ENCODE measurements at regions not wholly inside any gene's neighbourhood (a gene's known extent, or its start where the extent isn't known, plus 50 kb on each side); places are given as distances from the start of the nearest gene placed in this dataset.

GRCh38 chr7:25850216-25850615, 301.8 kb upstream of the NFE2L3 start:
- Histone ChIP-seq H3K4me3 (ENCODE audit: low read depth, low read length) (no peak overlapping the region), H3K4me2 (ENCODE audit: low read length) (no peak overlapping the region), H3K79me2 (no peaks in the 10 kb centered on the region), H3K4me1 (peaks cover 30% of the 10 kb centered on the region), H2AFZ (no peak overlapping the region), H3K9me3 (ENCODE audit: control insufficient read depth, low read length) (no peaks in the 10 kb centered on the region), H3K9ac (no peak overlapping the region), H3K27ac (peak overlapping the region; percentile 81), H3K27me3 (ENCODE audit: control insufficient read depth, insufficient read depth, low read length) (peaks cover 4% of the 10 kb centered on the region), H3K36me3 (ENCODE audit: control insufficient read depth, insufficient read depth, low read length) (no peaks in the 10 kb centered on the region)
- TF ChIP-seq CTCF (IDR thresholded peaks at IDR 0.05), result no peak

GRCh38 chr7:25850735-25851134, 301.3 kb upstream of the NFE2L3 start:
- H3K27me3 ChIP-seq (ENCODE audit: control insufficient read depth, insufficient read depth, low read length), result peaks cover 4% of the 10 kb centered on the region

GRCh38 chr7:25851332-25852210, 300.4 kb upstream of the NFE2L3 start:
- Histone ChIP-seq H3K36me3 (ENCODE audit: control insufficient read depth, insufficient read depth, low read length) (no peaks in the 10 kb centered on the region), H3K79me2 (no peaks in the 10 kb centered on the region), H3K4me3 (ENCODE audit: low read depth, low read length) (peak overlapping the region; percentile 23), H3K27ac (no peak overlapping the region), H3K4me1 (peaks cover 18% of the 10 kb centered on the region), H3K9me3 (ENCODE audit: control insufficient read depth, low read length) (no peaks in the 10 kb centered on the region), H2AFZ (peak overlapping the region; percentile 35), H3K27me3 (ENCODE audit: control insufficient read depth, insufficient read depth, low read length) (peaks cover 11% of the 10 kb centered on the region), H3K9ac (no peak overlapping the region), H3K4me2 (ENCODE audit: low read length) (peak overlapping the region; percentile 14)
- TF ChIP-seq CTCF (IDR thresholded peaks at IDR 0.05), result peak; percentile 97

More at GRCh38 chr7:25850735-25851134, 301.3 kb upstream of the NFE2L3 start:
- TF ChIP-seq CTCF (IDR thresholded peaks at IDR 0.05), result no peak
- Histone ChIP-seq H3K27ac (no peak overlapping the region), H3K79me2 (no peaks in the 10 kb centered on the region), H3K4me3 (ENCODE audit: low read depth, low read length) (no peak overlapping the region), H3K4me2 (ENCODE audit: low read length) (no peak overlapping the region), H3K4me1 (peaks cover 24% of the 10 kb centered on the region), H3K9ac (no peak overlapping the region), H3K9me3 (ENCODE audit: control insufficient read depth, low read length) (no peaks in the 10 kb centered on the region), H2AFZ (no peak overlapping the region), H3K36me3 (ENCODE audit: control insufficient read depth, insufficient read depth, low read length) (no peaks in the 10 kb centered on the region)

- Histone ChIP-seq H3K36me3 (ENCODE audit: control insufficient read depth, insufficient read depth, low read length) (no peaks in the 10 kb centered on the region), H3K4me2 (ENCODE audit: low read length) (peak overlapping the region; percentile 14), H3K4me3 (ENCODE audit: low read depth, low read length) (no peak overlapping the region), H2AFZ (peak overlapping the region; percentile 35), H3K9ac (no peak overlapping the region), H3K27ac (no peak overlapping the region), H3K79me2 (no peaks in the 10 kb centered on the region), H3K9me3 (ENCODE audit: control insufficient read depth, low read length) (no peaks in the 10 kb centered on the region), H3K4me1 (peaks cover 12% of the 10 kb centered on the region), H3K27me3 (ENCODE audit: control insufficient read depth, insufficient read depth, low read length) (peaks cover 17% of the 10 kb centered on the region)
- TF ChIP-seq CTCF (IDR thresholded peaks at IDR 0.05), result no peak
Observed at GRCh38 chr7:25852211-25852938, 299.6 kb upstream of the NFE2L3 start.
